Loucy (cell line): ENCODE measurements at regions not wholly inside any gene's neighbourhood (a gene's known extent, or its start where the extent isn't known, plus 50 kb on each side); places are given as distances from the start of the nearest gene placed in this dataset.
"Not testable (repeated sequence)": the region's sequence is repeated elsewhere in the genome, so short reads cannot be mapped to it uniquely, and the experiment has no call there.

Experiments
- H2AFZ ChIP-seq: fragments of 200-600 bp; sonication (generic); 2 replicates; pipeline ENCODE4 v1.6.0; 2016; ENCODE audit warnings: antibody characterized with exemption, mild to moderate bottlenecking, low read length, moderate library complexity
- H3F3A ChIP-seq: fragments of 200-600 bp; 2 replicates; pipeline ENCODE4 v1.6.0; 2016; ENCODE audit warnings: antibody characterized with exemption, low read depth, mild to moderate bottlenecking
- H3K27me3 ChIP-seq: fragments of 200-600 bp; sonication (generic); 2 replicates; pipeline ENCODE4 v1.6.1; 2014; ENCODE audit warnings: low read length, mild to moderate bottlenecking; ENCODE audit not compliant: insufficient read depth, poor library complexity, severe bottlenecking
- H3K36me3 ChIP-seq: fragments of 200-600 bp; sonication (generic); 2 replicates; pipeline ENCODE4 v1.6.1; 2016; ENCODE audit warnings: low read length; ENCODE audit not compliant: insufficient read depth
- H3K4me1 ChIP-seq: fragments of 200-600 bp; sonication (generic); 2 replicates; pipeline ENCODE4 v1.5.1; 2014; ENCODE audit warnings: low read length, mild to moderate bottlenecking; ENCODE audit not compliant: insufficient read depth, poor library complexity, severe bottlenecking
- H3K4me2 ChIP-seq: fragments of 200-600 bp; sonication (generic); 2 replicates; pipeline ENCODE4 v1.6.0; 2014; ENCODE audit warnings: antibody characterized with exemption, low read length, low read depth, mild to moderate bottlenecking; ENCODE audit not compliant: poor library complexity, severe bottlenecking
- H3K4me3 ChIP-seq: fragments of 200-600 bp; sonication (generic); 2 replicates; pipeline ENCODE4 v1.5.1; 2014; ENCODE audit warnings: low read length, mild to moderate bottlenecking, mixed read lengths; ENCODE audit not compliant: poor library complexity, severe bottlenecking
- H3K79me2 ChIP-seq: fragments of 200-600 bp; sonication (generic); 2 replicates; pipeline ENCODE4 v1.6.1; 2014; ENCODE audit warnings: low read length; ENCODE audit not compliant: insufficient read depth
- H3K9ac ChIP-seq: fragments of 200-600 bp; sonication (generic); 2 replicates; pipeline ENCODE4 v1.6.0; 2014; ENCODE audit warnings: mild to moderate bottlenecking, low read depth, low read length, moderate library complexity; ENCODE audit not compliant: poor library complexity, severe bottlenecking
- H3K9me2 ChIP-seq: fragments of 200-600 bp; sonication (generic); replicated peaks from 2 replicates; pipeline ENCODE4 v1.6.1; 2016; ENCODE audit warnings: low read depth, low read length, mixed read lengths
- H3K9me3 ChIP-seq: fragments of 200-600 bp; sonication (generic); 2 replicates; pipeline ENCODE4 v1.6.1; 2014; ENCODE audit warnings: mild to moderate bottlenecking, antibody characterized with exemption, low read length, low read depth; ENCODE audit not compliant: insufficient read depth
- H4K20me1 ChIP-seq: fragments of 200-600 bp; sonication (generic); 2 replicates; pipeline ENCODE4 v1.6.0; 2014; ENCODE audit warnings: antibody characterized with exemption, low read length, mild to moderate bottlenecking; ENCODE audit not compliant: insufficient read depth, poor library complexity, severe bottlenecking
- EZH2phosphoT487 ChIP-seq: fragments of 200-600 bp; IDR thresholded peaks from 2 replicates; pipeline ENCODE4 v1.6.1; 2018; ENCODE audit warnings: antibody characterized with exemption, mild to moderate bottlenecking, moderate library complexity, borderline replicate concordance
- TF ChIP-seq, protein P1 (sequence below): fragments of 200-600 bp; sonication (generic); conservative IDR thresholded peaks from 2 replicates; pipeline ENCODE4 v1.5.1; 2014; ENCODE audit warnings: mild to moderate bottlenecking, antibody characterized with exemption, low read length

- H3K9me2 ChIP-seq, result no peaks in the 10 kb centered on the region
- no peaks in the 10 kb centered on the region for H3K4me1 ChIP-seq
- no peak overlapping the region for H3K4me2 ChIP-seq
- no peaks in the 10 kb centered on the region for H3K27me3 ChIP-seq
- no peak overlapping the region for H3K4me3 ChIP-seq
- no peaks in the 10 kb centered on the region for H3K36me3 ChIP-seq
- no peak overlapping the region for H2AFZ ChIP-seq
- H3K9me3 ChIP-seq, result no peaks in the 10 kb centered on the region
- H3K79me2 ChIP-seq, result no peaks in the 10 kb centered on the region
- H3F3A ChIP-seq, result no peaks in the 10 kb centered on the region
- TF ChIP-seq, protein P1, sequence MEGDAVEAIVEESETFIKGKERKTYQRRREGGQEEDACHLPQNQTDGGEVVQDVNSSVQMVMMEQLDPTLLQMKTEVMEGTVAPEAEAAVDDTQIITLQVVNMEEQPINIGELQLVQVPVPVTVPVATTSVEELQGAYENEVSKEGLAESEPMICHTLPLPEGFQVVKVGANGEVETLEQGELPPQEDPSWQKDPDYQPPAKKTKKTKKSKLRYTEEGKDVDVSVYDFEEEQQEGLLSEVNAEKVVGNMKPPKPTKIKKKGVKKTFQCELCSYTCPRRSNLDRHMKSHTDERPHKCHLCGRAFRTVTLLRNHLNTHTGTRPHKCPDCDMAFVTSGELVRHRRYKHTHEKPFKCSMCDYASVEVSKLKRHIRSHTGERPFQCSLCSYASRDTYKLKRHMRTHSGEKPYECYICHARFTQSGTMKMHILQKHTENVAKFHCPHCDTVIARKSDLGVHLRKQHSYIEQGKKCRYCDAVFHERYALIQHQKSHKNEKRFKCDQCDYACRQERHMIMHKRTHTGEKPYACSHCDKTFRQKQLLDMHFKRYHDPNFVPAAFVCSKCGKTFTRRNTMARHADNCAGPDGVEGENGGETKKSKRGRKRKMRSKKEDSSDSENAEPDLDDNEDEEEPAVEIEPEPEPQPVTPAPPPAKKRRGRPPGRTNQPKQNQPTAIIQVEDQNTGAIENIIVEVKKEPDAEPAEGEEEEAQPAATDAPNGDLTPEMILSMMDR, result no peak
- TF ChIP-seq EZH2phosphoT487, result no peak
- no peak overlapping the region for H3K9ac ChIP-seq
- no peaks in the 10 kb centered on the region for H4K20me1 ChIP-seq
These were observed 1671.5 kb upstream of the PIK3C3 start for GRCh38 chr18:40283560-40283959.

GRCh38 chr18:40281356-40281755 is 1673.7 kb upstream of the PIK3C3 start:
- not testable (repeated sequence) for H3K4me3 ChIP-seq, H3K79me2 ChIP-seq

GRCh38 chr18:40274618-40275196 is 1680.3 kb upstream of the PIK3C3 start:
- no peaks in the 10 kb centered on the region for H4K20me1 ChIP-seq
- no peak overlapping the region for H3K4me2 ChIP-seq
- H2AFZ ChIP-seq, result no peak overlapping the region
- no peaks in the 10 kb centered on the region for H3K79me2 ChIP-seq
- no peaks in the 10 kb centered on the region for H3K9me3 ChIP-seq
- H3K36me3 ChIP-seq, result no peaks in the 10 kb centered on the region
- H3K4me1 ChIP-seq, result no peaks in the 10 kb centered on the region
- TF ChIP-seq, protein P1, result no peak
- no peak for TF ChIP-seq EZH2phosphoT487
- no peak overlapping the region for H3K9ac ChIP-seq
- H3K4me3 ChIP-seq, result no peak overlapping the region
- no peaks in the 10 kb centered on the region for H3K9me2 ChIP-seq
- H3K27me3 ChIP-seq, result no peaks in the 10 kb centered on the region
- no peaks in the 10 kb centered on the region for H3F3A ChIP-seq

More at GRCh38 chr18:40281356-40281755, 1673.7 kb upstream of the PIK3C3 start:
- not testable (repeated sequence) for H3K9me2 ChIP-seq, H3K9ac ChIP-seq, H3K36me3 ChIP-seq, H4K20me1 ChIP-seq, H3K9me3 ChIP-seq, H3K27me3 ChIP-seq, H3K4me2 ChIP-seq, H3F3A ChIP-seq, H2AFZ ChIP-seq, H3K4me1 ChIP-seq

DNA sequence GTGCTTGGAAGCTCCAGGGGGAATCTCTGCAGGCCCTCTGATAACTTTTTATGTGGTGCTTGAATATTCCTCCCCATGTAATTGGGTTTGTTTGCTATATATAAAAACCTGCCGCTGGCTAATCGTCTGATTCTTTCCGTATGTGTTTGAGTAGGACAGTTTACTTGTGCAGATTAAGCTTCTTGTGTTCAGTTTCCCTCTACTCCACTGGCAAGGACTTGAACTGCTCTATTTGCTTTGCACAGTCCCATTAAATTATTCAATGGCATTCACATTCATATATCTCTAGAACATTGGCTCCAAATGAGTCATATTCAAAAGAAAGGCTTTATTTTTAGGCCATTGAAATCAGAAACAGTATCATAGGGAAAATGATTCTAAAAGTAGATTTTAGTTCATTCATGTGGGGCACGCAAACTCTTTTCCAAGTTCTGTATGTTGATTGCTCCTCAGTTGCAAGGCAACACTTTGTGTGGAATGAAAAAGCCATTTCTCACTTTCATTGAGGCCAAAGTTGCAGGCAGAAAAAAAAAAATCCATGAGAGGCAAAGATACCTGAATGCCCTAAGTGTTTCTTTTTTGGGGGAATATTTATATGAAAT is 1682.3 kb upstream of the PIK3C3 start:
- H3K4me1 ChIP-seq, result no peaks in the 10 kb centered on the region
- H3K4me3 ChIP-seq, result no peak overlapping the region
- no peaks in the 10 kb centered on the region for H3K9me2 ChIP-seq
- TF ChIP-seq EZH2phosphoT487, result no peak
- TF ChIP-seq, protein P1, result no peak
- no peaks in the 10 kb centered on the region for H3K79me2 ChIP-seq
- H2AFZ ChIP-seq, result no peak overlapping the region
- H3K4me2 ChIP-seq, result no peak overlapping the region
- H4K20me1 ChIP-seq, result no peaks in the 10 kb centered on the region
- H3K9me3 ChIP-seq, result no peaks in the 10 kb centered on the region
- H3K27me3 ChIP-seq, result no peaks in the 10 kb centered on the region
- H3F3A ChIP-seq, result no peaks in the 10 kb centered on the region
- H3K9ac ChIP-seq, result no peak overlapping the region
- H3K36me3 ChIP-seq, result no peaks in the 10 kb centered on the region
